SU-DHL-6 (cell line): ENCODE measurements at regions not wholly inside any gene's neighbourhood (a gene's known extent, or its start where the extent isn't known, plus 50 kb on each side); places are given as distances from the start of the nearest gene placed in this dataset.

Source experiments
- H2AFZ ChIP-seq: fragments of 200-600 bp; sonication (generic); 2 replicates; pipeline ENCODE4 v1.6.1; 2014; ENCODE audit warnings: low read depth, mild to moderate bottlenecking, moderate library complexity, mixed read lengths, antibody characterized with exemption, low read length; ENCODE audit not compliant: severe bottlenecking
- H3F3A ChIP-seq: fragments of 200-600 bp; shearing (Covaris generic); 2 replicates; pipeline ENCODE4 v1.6.0; 2016; ENCODE audit warnings: antibody characterized with exemption, mild to moderate bottlenecking; ENCODE audit not compliant: insufficient read depth
- H3K27ac ChIP-seq: fragments of 200-600 bp; sonication (generic); 2 replicates; pipeline ENCODE4 v1.5.1; 2016; ENCODE audit warnings: low read depth, mild to moderate bottlenecking, low read length, moderate library complexity, mixed read lengths
- H3K27me3 ChIP-seq: fragments of 200-600 bp; sonication (generic), shearing (Covaris generic); 2 replicates; pipeline ENCODE4 v1.6.0; 2014; ENCODE audit warnings: mild to moderate bottlenecking, low read length
- H3K36me3 ChIP-seq: fragments of 200-600 bp; sonication (generic); 2 replicates; pipeline ENCODE4 v1.6.1; 2014; ENCODE audit warnings: mild to moderate bottlenecking, low read length, mixed read lengths
- H3K4me2 ChIP-seq: fragments of 300-600, 200-600 bp; shearing (Covaris generic), sonication (generic); 2 replicates; pipeline ENCODE4 v1.6.0; 2014; ENCODE audit warnings: low read length, low read depth, mild to moderate bottlenecking; ENCODE audit not compliant: poor library complexity, severe bottlenecking
- H3K4me3 ChIP-seq: fragments of 200-600 bp; sonication (generic); 2 replicates; pipeline ENCODE4 v1.5.1; 2014; ENCODE audit warnings: antibody characterized with exemption, low read length, mild to moderate bottlenecking, mixed read lengths; ENCODE audit not compliant: insufficient read depth, poor library complexity, severe bottlenecking
- H3K79me2 ChIP-seq: fragments of 200-600 bp; sonication (generic); 2 replicates; pipeline ENCODE4 v1.6.1; 2014; ENCODE audit warnings: mild to moderate bottlenecking, low read length, moderate library complexity; ENCODE audit not compliant: insufficient read depth
- H3K9ac ChIP-seq: fragments of 200-600 bp; sonication (generic); 2 replicates; pipeline ENCODE4 v1.7.0; 2014; ENCODE audit warnings: mild to moderate bottlenecking, low read length
- H3K9me2 ChIP-seq: fragments of 200-600 bp; sonication (generic); replicated peaks from 2 replicates; pipeline ENCODE4 v1.6.1; 2014; ENCODE audit warnings: low read length; ENCODE audit not compliant: insufficient read depth
- H3K9me3 ChIP-seq: fragments of 200-600 bp; sonication (generic); 2 replicates; pipeline ENCODE4 v1.6.1; 2014; ENCODE audit warnings: low read length, mixed read lengths; ENCODE audit not compliant: insufficient read depth
- H4K20me1 ChIP-seq: fragments of 200-600 bp; sonication (generic); 2 replicates; pipeline ENCODE4 v1.6.1; 2014; ENCODE audit warnings: low read depth, mild to moderate bottlenecking, antibody characterized with exemption, low read length, moderate library complexity, mixed read lengths
- EZH2phosphoT487 ChIP-seq: fragments of 200-600 bp; sonication (generic), shearing (Covaris generic); conservative IDR thresholded peaks from 2 replicates; pipeline ENCODE4 v1.6.1; 2018; ENCODE audit warnings: mild to moderate bottlenecking, antibody characterized with exemption, low read length, moderate library complexity, mixed read lengths
- TF ChIP-seq, protein P1 (sequence below): fragments of 200-600 bp; sonication (generic); IDR thresholded peaks from one replicate; pipeline ENCODE4 v1.5.1; 2017; ENCODE audit warnings: antibody characterized with exemption, mild to moderate bottlenecking, low read length, moderate library complexity; ENCODE audit not compliant: insufficient read depth, poor library complexity, severe bottlenecking

DNA sequence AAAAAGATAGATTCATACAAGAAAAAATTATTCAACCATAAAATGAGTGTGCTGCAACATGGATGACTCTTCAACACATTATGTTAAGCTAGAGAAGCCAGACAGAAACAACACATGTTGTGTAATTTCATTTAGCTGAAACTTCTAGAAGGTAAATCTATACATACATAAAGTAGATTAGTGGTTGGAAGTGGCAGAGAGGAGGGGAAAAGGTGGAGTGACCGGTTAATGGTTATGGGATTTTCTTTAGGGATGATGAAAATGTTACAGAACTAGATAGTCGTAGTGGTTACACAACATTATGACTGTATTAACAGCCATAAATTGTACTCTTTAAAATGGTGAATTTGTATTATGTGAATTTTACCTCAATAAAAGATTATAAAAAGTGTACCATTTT, 304.1 kb upstream of the SLC35B3 start:
- Histone ChIP-seq H3K4me2 (no peak overlapping the region), H3K4me3 (no peak overlapping the region), H3K9ac (no peak overlapping the region), H3K27me3 (no peaks in the 10 kb centered on the region), H3K9me2 (0 out of 2 replicates have a peak, but pooled peaks cover 5% of the 10 kb centered on the region), H2AFZ (no peak overlapping the region), H3K79me2 (no peaks in the 10 kb centered on the region), H3F3A (no peaks in the 10 kb centered on the region), H3K27ac (no peak overlapping the region), H3K9me3 (no peaks in the 10 kb centered on the region), H3K36me3 (no peaks in the 10 kb centered on the region), H4K20me1 (no peaks in the 10 kb centered on the region)
- TF ChIP-seq, protein P1, sequence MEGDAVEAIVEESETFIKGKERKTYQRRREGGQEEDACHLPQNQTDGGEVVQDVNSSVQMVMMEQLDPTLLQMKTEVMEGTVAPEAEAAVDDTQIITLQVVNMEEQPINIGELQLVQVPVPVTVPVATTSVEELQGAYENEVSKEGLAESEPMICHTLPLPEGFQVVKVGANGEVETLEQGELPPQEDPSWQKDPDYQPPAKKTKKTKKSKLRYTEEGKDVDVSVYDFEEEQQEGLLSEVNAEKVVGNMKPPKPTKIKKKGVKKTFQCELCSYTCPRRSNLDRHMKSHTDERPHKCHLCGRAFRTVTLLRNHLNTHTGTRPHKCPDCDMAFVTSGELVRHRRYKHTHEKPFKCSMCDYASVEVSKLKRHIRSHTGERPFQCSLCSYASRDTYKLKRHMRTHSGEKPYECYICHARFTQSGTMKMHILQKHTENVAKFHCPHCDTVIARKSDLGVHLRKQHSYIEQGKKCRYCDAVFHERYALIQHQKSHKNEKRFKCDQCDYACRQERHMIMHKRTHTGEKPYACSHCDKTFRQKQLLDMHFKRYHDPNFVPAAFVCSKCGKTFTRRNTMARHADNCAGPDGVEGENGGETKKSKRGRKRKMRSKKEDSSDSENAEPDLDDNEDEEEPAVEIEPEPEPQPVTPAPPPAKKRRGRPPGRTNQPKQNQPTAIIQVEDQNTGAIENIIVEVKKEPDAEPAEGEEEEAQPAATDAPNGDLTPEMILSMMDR: no peak
- no peak for TF ChIP-seq EZH2phosphoT487

- no peaks in the 10 kb centered on the region for H3K9me3 ChIP-seq
- no peaks in the 10 kb centered on the region for H3F3A ChIP-seq
- no peak for TF ChIP-seq EZH2phosphoT487
- TF ChIP-seq, protein P1: no peak
- H3K27ac ChIP-seq: no peak overlapping the region
- no peaks in the 10 kb centered on the region for H3K79me2 ChIP-seq
- no peak overlapping the region for H3K4me2 ChIP-seq
- 0 out of 2 replicates have a peak, but pooled peaks cover 5% of the 10 kb centered on the region for H3K9me2 ChIP-seq
- H3K27me3 ChIP-seq: no peaks in the 10 kb centered on the region
- H3K9ac ChIP-seq: no peak overlapping the region
- H3K36me3 ChIP-seq: no peaks in the 10 kb centered on the region
- H4K20me1 ChIP-seq: no peaks in the 10 kb centered on the region
- H3K4me3 ChIP-seq: no peak overlapping the region
- H2AFZ ChIP-seq: no peak overlapping the region
These were observed 303.6 kb upstream of the SLC35B3 start for GRCh38 chr6:8738951-8739350.

DNA sequence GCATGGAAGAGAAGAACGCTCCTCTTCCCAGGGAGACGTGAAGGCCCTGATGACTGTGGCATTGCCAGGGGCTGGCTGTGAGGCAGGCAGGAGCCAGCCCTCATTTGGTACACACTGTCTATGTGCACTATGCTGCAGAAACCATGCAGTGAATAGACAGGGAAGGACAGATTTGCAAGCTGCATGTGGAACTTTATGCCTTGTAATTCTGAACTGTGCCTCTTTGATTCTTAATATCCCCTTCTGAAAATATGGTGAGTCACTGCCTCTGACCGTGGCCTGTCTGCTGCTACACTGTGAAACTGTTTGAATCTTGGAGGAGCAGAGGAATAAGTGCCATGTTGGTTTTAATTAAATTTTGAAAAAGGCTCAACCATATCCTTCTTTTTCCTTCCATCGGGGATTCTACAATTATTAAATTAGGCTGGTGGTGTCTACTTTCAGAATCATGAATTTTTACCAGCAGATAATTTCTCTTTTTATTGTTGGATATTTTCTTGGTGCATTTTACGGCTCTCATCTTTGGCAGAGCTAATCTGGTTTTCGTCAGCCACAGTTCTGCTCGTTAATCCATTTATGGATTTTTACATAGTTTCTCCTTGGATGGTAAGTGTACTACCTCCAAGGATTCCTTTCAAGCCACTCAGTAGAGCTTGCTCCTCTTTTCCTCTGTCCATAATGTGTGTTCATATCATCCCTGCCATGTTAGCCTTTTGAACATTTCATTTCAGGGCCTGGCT, 301.0 kb upstream of the SLC35B3 start:
- Histone ChIP-seq H2AFZ (no peak overlapping the region), H3K9me3 (no peaks in the 10 kb centered on the region), H3K79me2 (no peaks in the 10 kb centered on the region), H3K9me2 (0 out of 2 replicates have a peak, but pooled peaks cover 5% of the 10 kb centered on the region), H4K20me1 (no peaks in the 10 kb centered on the region), H3K27me3 (no peaks in the 10 kb centered on the region), H3K36me3 (no peaks in the 10 kb centered on the region), H3K9ac (no peak overlapping the region), H3K4me2 (no peak overlapping the region), H3K27ac (no peak overlapping the region), H3F3A (no peaks in the 10 kb centered on the region), H3K4me3 (no peak overlapping the region)
- no peak for TF ChIP-seq EZH2phosphoT487
- TF ChIP-seq, protein P1: no peak
